Astrocyte of the spinal cord (primary cell): ENCODE measurements at regions not wholly inside any gene's neighbourhood (a gene's known extent, or its start where the extent isn't known, plus 50 kb on each side); places are given as distances from the start of the nearest gene placed in this dataset.
A peak's percentile ranks its signal among the peaks of the same experiment; 100 is the strongest.

Source experiments
- DNase-seq: peaks from one replicate; pipeline ENCODE4 v3.0.0; 2011; ENCODE audit warnings: low read depth, low spot score
- H3K4me3 ChIP-seq: 2 replicates; pipeline ENCODE4 v1.5.1; 2011; ENCODE audit warnings: low read depth, mild to moderate bottlenecking, low read length, moderate library complexity
- CTCF ChIP-seq: IDR thresholded peaks from 2 replicates; pipeline ENCODE4 v1.5.1; 2012; ENCODE audit warnings: low read depth, mild to moderate bottlenecking, low read length, inconsistent platforms
- in situ Hi-C: cut with HindIII; loops from 2 replicates; pipeline ENCODE4 v1.10.0; 2017; ENCODE audit warnings: low sequenced_read_pairs

GRCh38 chr2:7997279-7997678, 684.6 kb upstream of the ID2 start:
- no peak for TF ChIP-seq CTCF
- in situ Hi-C loops = no loop called here
- no peak overlapping the region for H3K4me3 ChIP-seq
- DNase-seq = no peak

- in situ Hi-C loops = no loop called here
- DNase-seq = no peak
- no peak overlapping the region for H3K4me3 ChIP-seq
- TF ChIP-seq CTCF = no peak
Measured at GRCh38 chr2:7999683-8000476, 682.0 kb upstream of the ID2 start.

DNA sequence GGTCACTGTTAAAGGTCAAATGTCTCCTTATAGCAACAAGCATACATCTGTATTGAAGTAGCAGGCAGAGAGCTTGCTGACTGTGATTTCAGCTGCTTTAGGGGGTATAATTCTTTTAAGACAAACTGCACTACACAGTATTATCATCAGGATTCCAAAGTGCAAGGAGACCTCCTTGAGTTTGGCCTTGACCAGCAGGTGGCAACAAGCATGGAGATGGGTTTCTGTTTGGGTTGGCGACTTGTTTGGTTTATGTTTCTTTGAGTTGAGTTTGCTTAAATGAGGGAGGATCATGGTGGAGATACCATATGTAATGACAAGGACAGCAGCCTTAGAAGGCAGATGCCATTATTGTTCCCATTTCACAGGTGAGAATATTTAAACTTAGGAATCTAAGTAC, 681.0 kb upstream of the ID2 start:
- TF ChIP-seq CTCF = peak; percentile 15
- in situ Hi-C loops = no loop called here
- peak; percentile 8 for DNase-seq
- H3K4me3 ChIP-seq = no peak overlapping the region

DNA sequence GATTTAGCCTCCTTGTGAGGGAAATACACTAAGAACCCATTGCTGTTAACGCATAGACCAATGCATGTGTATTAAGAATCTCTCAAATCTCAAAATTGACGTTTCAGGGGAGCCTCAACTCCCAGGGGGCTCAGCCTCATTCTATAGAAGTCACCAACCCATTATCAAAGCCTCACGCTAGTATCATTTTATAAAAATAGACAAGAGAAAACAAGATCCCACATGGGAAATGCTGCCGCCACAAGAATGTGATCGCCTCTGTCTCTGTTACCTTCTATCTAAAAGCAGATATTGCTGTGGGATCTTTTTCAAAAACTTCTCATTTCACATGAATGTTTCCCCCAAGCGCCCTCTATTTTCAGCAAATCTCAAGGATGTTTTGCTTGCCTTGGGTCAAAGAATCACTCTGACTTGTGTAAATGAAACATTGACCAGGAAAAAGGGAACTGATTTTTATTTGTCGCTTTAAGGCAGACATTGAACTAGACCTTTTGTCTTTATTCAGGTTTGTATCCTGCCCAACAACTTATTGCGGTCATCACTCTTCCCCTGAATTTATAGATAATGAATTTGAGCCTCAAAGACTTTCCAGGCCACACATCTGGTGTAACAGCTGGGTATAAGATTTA, 679.0 kb upstream of the ID2 start:
- peak; percentile 9 for DNase-seq
- in situ Hi-C loops = no loop called here
- no peak overlapping the region for H3K4me3 ChIP-seq
- TF ChIP-seq CTCF = no peak

- DNase-seq = peak; percentile 54
- no peak overlapping the region for H3K4me3 ChIP-seq
- TF ChIP-seq CTCF = no peak
- in situ Hi-C loops = no loop called here
Measured at GRCh38 chr2:8003462-8004075, 678.3 kb upstream of the ID2 start.

GRCh38 chr2:8004250-8004681, 677.6 kb upstream of the ID2 start:
- no peak overlapping the region for H3K4me3 ChIP-seq
- in situ Hi-C loops = no loop called here
- peak; percentile 34 for DNase-seq
- TF ChIP-seq CTCF = no peak
